Transverse colon (tissue), 4 donors: ENCODE measurements at regions not wholly inside any gene's neighbourhood (a gene's known extent, or its start where the extent isn't known, plus 50 kb on each side); places are given as distances from the start of the nearest gene placed in this dataset.

Experiments used
- DNase-seq: peaks from one replicate; pipeline ENCODE4 v3.0.0-alpha.2; 2019
- H3K27ac ChIP-seq, 4 donors: fragments of 200-600 bp; sonication (generic); 2 replicates each; pipeline ENCODE4 v1.5.1; 2016 to 2018; ENCODE audit warnings: inconsistent platforms in 4 of 4
- H3K27me3 ChIP-seq: fragments of 200-600 bp; sonication (generic); 2 replicates; pipeline ENCODE4 v1.5.1; 2017; ENCODE audit warnings: inconsistent platforms
- H3K36me3 ChIP-seq, 4 donors: fragments of 200-600 bp; sonication (generic); 2 replicates each; pipeline ENCODE4 v1.5.1; 2017 to 2019; ENCODE audit warnings: inconsistent platforms in 4 of 4
- H3K4me1 ChIP-seq, 4 donors: fragments of 200-600 bp; sonication (generic); 2 replicates each; pipeline ENCODE4 v1.5.1; 2017 to 2020; ENCODE audit warnings: inconsistent platforms in 4 of 4
- H3K4me3 ChIP-seq, 4 donors: fragments of 200-600 bp; sonication (generic); 1 replicate in 1 of 4; 2 replicates in 3 of 4; pipeline versions ENCODE4 v1.5.1 to v1.6.1; 2017 to 2019; ENCODE audit warnings: inconsistent platforms in 4 of 4
- H3K9me3 ChIP-seq, 2 donors: fragments of 200-600 bp; sonication (generic); 2 replicates each; pipeline ENCODE4 v1.5.1; 2017 to 2019; ENCODE audit warnings: inconsistent platforms in 2 of 2
- EP300 ChIP-seq: sonication (generic); formaldehyde crosslinking; IDR thresholded peaks from one replicate; pipeline ENCODE4 v1.6.1; 2017; ENCODE audit warnings: antibody characterized with exemption, low read depth
- POLR2A ChIP-seq: fragments of 450-650 bp; IDR thresholded peaks from one replicate; pipeline ENCODE4 v1.6.1; 2016; ENCODE audit warnings: antibody characterized with exemption, mild to moderate bottlenecking, moderate library complexity
- POLR2AphosphoS5 ChIP-seq, 3 donors: sonication (generic); formaldehyde crosslinking; IDR thresholded peaks; one replicate each; pipeline ENCODE4 v1.6.1; 2016; ENCODE audit warnings: antibody characterized with exemption in 3 of 3
- whole genome bisulfite sequencing, 2 donors: methylation state at CpG; one replicate each; pipeline ENCODE4 v1.1.5; 2018; ENCODE audit warnings: low coverage in 1 of 2; 5-methylcytosine and 5-hydroxymethylcytosine counted together
- in situ Hi-C, 4 donors: fragments of 200-750 bp; cut with MboI; loops; one replicate each; pipeline versions ENCODE4 v1.15.0 to v1.15.1; 2017; ENCODE audit warnings: low sequenced_read_pairs in 3 of 4, low pct_ligation_motif_present in 1 of 4, low pct_unique_long_range_greater_than_20kb in 1 of 4
- intact Hi-C: fragments of 100-400 bp; cut with DNase I; formaldehyde crosslinking; loops from one replicate; pipeline ENCODE4 v1.15.1; 2023; ENCODE audit warnings: low total_unique reads
- TF ChIP-seq, protein P1 (sequence below), 5 experiments: fragments of 200-600 bp in 3 of 5; fragments of 450-650 bp in 2 of 5; sonication (generic) in 3 of 5; IDR thresholded peaks; 1 replicate in 2 of 5; 2 replicates in 3 of 5; pipeline ENCODE4 v1.5.1; 2016 to 2017; ENCODE audit warnings: antibody characterized with exemption in 5 of 5, inconsistent platforms in 3 of 5, mild to moderate bottlenecking in 2 of 5, moderate library complexity in 1 of 5

DNA sequence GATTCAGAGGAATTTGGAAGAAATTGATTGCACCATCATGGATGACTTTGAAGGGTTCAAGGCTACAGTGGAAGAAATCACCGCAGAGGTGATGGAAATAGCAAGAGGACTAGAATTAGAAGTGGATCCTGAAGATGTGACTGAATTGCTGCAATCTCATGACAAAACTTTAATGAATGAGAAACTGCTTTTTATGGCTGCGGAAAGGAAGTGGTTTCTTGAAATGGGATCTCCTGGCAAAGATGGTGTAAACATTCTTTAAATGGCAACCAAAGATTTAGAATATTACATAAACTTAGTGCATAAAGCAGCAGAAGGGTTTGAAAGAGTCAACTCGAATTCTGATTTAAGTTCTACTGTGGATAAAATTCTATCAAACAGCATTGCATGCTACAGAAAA, 698.6 kb downstream of the PLA2G4A start:
- H3K27me3 ChIP-seq = no peaks in the 10 kb centered on the region
- TF ChIP-seq, protein P1, sequence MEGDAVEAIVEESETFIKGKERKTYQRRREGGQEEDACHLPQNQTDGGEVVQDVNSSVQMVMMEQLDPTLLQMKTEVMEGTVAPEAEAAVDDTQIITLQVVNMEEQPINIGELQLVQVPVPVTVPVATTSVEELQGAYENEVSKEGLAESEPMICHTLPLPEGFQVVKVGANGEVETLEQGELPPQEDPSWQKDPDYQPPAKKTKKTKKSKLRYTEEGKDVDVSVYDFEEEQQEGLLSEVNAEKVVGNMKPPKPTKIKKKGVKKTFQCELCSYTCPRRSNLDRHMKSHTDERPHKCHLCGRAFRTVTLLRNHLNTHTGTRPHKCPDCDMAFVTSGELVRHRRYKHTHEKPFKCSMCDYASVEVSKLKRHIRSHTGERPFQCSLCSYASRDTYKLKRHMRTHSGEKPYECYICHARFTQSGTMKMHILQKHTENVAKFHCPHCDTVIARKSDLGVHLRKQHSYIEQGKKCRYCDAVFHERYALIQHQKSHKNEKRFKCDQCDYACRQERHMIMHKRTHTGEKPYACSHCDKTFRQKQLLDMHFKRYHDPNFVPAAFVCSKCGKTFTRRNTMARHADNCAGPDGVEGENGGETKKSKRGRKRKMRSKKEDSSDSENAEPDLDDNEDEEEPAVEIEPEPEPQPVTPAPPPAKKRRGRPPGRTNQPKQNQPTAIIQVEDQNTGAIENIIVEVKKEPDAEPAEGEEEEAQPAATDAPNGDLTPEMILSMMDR (IDR thresholded peaks at IDR 0.05) = no peak
- no peak for TF ChIP-seq EP300
- no peak for TF ChIP-seq POLR2AphosphoS5 (IDR thresholded peaks at IDR 0.05)
- no peak for TF ChIP-seq POLR2A
- H3K27ac ChIP-seq = no peak overlapping the region
- H3K4me3 ChIP-seq = no peak overlapping the region
- H3K4me1 ChIP-seq = no peaks in the 10 kb centered on the region
- no peaks in the 10 kb centered on the region for H3K9me3 ChIP-seq
- no peaks in the 10 kb centered on the region for H3K36me3 ChIP-seq
- WGBS, 2 donors = 62 to 76% methylated on average over 3 of the region's 3 CpGs
- in situ Hi-C loops (no loop called here), intact Hi-C loops (no loop called here)
- DNase-seq = no peak

DNA sequence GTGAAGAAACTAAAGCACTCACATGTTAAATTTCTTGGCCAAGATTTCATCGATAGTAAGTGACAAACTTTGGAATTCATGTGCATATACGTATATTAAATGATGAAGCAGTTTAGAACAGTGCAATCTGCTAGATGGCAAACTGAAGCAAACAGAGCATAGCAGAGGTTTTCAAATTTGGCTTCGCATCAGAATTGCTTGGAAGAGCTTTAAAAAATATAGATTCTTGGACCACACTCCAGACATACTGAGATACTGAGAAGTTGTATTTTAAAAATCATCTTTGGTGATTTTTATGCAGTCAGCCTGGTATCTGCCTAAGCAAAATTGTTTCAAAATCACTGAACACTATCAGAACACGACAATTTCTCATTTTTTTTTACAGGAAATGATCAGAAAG, 709.2 kb downstream of the PLA2G4A start:
- TF ChIP-seq POLR2A (no peak), POLR2AphosphoS5 (IDR thresholded peaks at IDR 0.05) (no peak), EP300 (no peak)
- TF ChIP-seq, protein P1 (IDR thresholded peaks at IDR 0.05) = no peak
- Histone ChIP-seq H3K27ac (no peak overlapping the region), H3K4me1 (no peaks in the 10 kb centered on the region), H3K27me3 (no peaks in the 10 kb centered on the region), H3K9me3 (no peaks in the 10 kb centered on the region), H3K36me3 (no peaks in the 10 kb centered on the region), H3K4me3 (no peak overlapping the region)
- intact Hi-C loops = no loop called here
- 54 to 65% methylated on average over 4 of the region's 4 CpGs for WGBS, 2 donors
- DNase-seq = no peak
- in situ Hi-C loops = no loop called here

DNA sequence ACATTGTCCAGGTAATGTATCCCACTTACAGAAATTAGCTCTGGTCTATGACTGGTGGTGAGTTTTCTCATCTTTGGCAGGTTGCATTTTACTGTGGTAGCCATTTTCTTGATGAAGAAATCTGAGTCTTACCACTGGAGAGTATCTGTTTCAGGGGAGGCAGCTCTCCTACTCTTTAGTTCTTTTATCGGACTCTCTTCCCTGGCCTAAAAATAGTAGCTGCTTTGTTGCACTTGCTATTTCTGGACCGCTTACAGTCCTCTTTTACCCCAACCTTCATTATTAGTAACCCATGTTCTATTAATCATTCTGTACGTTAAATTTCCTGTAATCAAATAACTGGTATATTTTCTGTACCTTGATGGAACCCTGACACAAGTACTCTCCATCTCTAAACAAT, 720.8 kb downstream of the PLA2G4A start:
- intact Hi-C loops (no loop called here), in situ Hi-C loops (no loop called here)
- no peak overlapping the region for H3K4me3 ChIP-seq
- H3K27me3 ChIP-seq = no peaks in the 10 kb centered on the region
- DNase-seq = no peak
- no peaks in the 10 kb centered on the region for H3K4me1 ChIP-seq
- TF ChIP-seq, protein P1 (IDR thresholded peaks at IDR 0.05) = no peak
- TF ChIP-seq EP300 (no peak), POLR2AphosphoS5 (IDR thresholded peaks at IDR 0.05) (no peak), POLR2A (no peak)
- H3K36me3 ChIP-seq = no peaks in the 10 kb centered on the region
- no peaks in the 10 kb centered on the region for H3K9me3 ChIP-seq
- no peak overlapping the region for H3K27ac ChIP-seq
- WGBS, 2 donors = 84 to 86% methylated on average over 3 of the region's 3 CpGs

DNA sequence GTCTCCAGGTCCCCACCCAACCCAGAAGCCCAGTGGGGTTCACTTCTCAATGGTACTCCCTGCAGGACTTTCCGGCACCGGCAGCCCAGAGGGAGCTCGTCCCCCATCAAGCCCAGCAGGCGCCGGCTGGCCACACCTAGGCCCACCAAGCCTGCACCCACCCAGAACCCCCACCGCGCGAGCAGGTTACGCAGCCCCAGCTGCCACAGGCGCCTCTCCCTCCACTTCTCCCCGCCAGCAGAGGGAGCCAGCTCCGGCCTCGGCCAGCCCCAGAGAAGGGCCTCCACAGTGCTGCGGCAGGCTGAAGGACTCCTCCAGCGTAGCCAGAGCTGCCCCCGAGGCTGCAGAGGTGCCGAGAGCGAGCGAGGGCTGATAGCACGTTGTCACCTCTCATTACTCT, 722.3 kb downstream of the PLA2G4A start:
- Histone ChIP-seq H3K4me3 (no peak overlapping the region), H3K27ac (no peak overlapping the region), H3K9me3 (no peaks in the 10 kb centered on the region), H3K4me1 (no peaks in the 10 kb centered on the region), H3K27me3 (no peaks in the 10 kb centered on the region), H3K36me3 (no peaks in the 10 kb centered on the region)
- in situ Hi-C loops = no loop called here
- WGBS, 2 donors = 20 to 91% methylated on average over 1 to 20 of the region's 20 CpGs
- TF ChIP-seq, protein P1 (IDR thresholded peaks at IDR 0.05) = no peak
- TF ChIP-seq POLR2AphosphoS5 (IDR thresholded peaks at IDR 0.05) (no peak), POLR2A (no peak)
- no peak for DNase-seq
- intact Hi-C loops = no loop called here
